ENCODE measurements at regions not wholly inside any gene's neighbourhood (a gene's known extent, or its start where the extent isn't known, plus 50 kb on each side); places are given as distances from the start of the nearest gene placed in this dataset.
A peak's percentile ranks its signal among the peaks of the same experiment; 100 is the strongest.

- no peak for DNase-seq
Measured at GRCh38 chr6:6376845-6377244, 56.4 kb upstream of the F13A1 start.

- no peak for DNase-seq
Measured at GRCh38 chr6:6377621-6378020, 57.2 kb upstream of the F13A1 start.

DNA sequence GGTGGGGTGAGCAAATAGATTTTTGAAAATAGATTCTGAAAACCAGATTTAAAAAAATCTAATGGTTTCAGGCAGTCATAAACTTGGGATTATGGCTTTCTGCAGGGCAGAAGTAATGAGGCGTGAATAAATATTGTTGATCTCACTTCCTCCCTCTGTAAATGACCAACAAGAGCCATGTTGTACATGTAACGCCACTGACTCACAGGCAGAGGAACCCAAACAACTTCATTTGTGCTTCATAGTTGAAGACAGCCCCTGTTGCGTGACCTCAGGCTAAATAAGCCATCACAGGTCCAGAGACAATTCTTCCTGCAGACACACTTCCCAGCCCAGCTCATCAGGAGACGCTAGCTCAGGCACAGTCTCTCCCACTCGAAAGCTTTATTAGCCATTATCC is 59.1 kb upstream of the F13A1 start:
- peak; percentile 8 for DNase-seq

- DNase-seq: no peak
Measured at GRCh38 chr6:6384520-6384919, 64.1 kb upstream of the F13A1 start.

DNA sequence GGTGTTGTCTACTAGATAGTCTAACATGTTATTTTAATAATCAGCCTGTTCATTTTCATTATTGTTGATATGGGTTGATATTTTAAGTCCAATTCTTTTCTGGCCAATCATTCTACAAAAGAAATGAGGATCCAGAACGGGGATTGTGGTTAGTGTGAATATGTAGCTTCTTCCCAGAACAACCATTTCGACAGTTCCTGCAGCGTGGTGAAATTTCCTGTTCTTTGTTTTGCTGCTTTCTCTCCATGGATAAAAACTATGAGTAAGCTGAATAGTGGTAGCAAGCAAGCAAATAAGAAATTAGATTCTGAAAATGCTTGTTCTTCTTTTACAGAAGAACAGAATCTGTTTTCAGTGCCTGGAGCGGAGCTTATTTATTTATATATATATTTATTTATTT is 65.5 kb upstream of the F13A1 start:
- DNase-seq: no peak

DNA sequence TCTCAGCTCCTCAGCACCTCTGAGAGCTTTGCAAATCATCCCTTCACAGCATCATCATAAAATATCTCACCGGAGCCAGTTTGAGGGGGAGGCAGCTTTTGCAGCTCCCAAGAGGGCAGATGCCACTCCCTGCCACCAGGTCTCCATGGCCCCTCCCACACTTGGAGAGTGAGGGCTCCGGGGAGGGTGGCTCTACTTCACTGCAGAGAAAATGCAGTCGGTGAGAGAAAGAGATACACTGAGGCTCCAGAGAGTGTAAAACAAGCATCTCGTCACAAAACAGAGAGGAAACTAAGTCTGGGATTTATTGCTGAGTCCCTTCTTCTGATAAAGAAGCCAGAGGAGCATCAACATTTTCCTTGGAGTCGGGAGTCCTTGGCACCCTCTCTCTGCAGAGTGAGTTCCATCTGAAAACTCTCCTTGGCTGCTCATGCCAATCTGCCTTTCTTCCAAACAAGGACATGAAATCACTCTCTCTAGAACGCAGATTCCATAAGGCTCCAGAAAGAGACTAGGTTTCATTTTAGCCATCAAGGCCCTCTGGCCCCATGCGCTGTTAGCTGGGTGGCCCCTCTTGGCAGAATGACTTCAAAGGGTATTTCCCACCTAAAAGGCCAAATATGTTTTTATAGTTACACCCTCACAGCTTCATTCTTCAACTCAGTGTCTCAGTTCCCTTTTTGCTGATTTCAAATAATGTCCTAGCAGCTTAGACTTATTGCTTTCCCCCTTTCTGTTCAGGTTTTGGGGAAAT is 70.6 kb upstream of the F13A1 start:
- no peak for DNase-seq

- no peak for DNase-seq
Measured at GRCh38 chr6:6392214-6393068, 72.0 kb upstream of the F13A1 start.

- DNase-seq: no peak
Measured at GRCh38 chr6:6393069-6393529, 72.6 kb upstream of the F13A1 start.

GRCh38 chr6:6395581-6396197 is 75.2 kb upstream of the F13A1 start:
- DNase-seq: no peak

GRCh38 chr6:6397842-6398241 is 77.4 kb upstream of the F13A1 start:
- DNase-seq: peak; percentile 17

DNA sequence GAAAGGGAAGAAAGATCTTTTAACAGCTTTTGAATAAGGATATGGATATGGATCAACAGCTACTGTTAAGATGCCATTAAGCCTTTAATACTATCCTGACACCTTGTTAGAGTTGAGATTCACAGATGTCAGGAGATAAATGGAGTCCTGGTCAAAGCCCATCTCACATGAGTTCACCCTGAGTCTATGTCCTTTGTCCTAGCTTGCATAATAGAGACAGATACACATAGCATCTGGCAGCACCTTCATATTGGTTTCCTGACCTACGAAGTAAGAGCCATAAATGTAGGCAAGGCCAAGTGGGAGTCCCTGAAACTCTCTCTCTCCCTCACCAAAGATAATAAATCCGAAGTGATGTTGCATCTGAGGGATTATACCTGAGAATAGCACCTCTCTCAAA is 79.1 kb upstream of the F13A1 start:
- no peak for DNase-seq

DNA sequence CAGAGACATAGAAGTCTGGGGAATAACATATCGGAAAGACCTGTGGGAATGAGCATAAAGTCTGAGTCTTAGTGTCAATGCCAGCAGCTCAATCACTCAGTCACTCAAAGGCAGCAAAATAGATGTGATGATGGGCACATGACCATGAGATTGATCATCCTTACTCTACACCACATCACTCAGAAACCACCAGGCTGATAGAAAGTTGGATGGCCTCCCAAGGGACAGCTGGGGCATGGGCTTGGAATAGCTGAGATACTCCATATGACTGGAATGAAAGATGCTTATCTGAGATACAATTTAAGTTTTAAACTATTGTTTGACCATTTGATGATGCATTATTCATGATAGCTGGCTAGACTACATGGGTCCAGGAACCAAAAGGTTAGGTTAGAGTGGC is 80.9 kb upstream of the F13A1 start:
- no peak for DNase-seq

DNA sequence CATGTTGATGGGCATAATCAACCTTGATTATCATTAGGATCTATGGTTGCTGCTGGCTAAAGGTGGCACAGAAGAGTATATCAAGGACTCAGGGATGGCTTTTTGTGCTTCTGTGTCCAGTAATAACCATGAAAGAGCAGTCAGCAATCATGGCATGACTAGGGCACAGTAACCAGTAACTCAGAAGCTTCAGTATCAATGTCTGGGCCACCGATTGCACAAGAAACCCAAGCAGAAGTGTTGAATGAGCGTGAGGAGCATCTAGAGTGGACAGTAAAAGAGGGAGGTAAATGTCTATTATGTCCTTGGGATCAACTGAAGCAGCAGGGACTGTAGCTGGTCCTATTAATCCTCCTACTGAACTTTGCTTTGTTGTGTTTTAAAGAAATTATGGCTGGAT is 81.5 kb upstream of the F13A1 start:
- no peak for DNase-seq

GRCh38 chr6:6402591-6402990 is 82.1 kb upstream of the F13A1 start:
- no peak for DNase-seq

DNA sequence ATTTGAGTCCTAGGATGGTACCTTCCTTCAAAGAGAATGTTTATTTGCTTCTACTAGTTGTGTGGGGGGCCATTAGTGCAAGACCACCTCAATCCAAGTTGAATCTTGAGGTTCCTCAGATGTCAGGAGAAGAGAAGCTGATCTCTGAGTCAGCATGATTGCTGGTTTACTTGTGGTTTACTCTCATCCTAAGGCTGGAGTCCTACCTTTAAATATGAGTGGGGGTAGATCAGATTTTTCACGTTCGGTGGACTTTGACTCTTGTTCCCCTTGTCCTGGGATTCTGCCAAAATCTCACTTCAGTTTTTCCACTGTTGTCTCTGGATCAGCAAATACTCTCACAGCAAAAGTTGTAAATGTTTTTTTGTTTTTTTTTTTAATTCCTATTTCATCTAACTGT is 84.6 kb upstream of the F13A1 start:
- DNase-seq: no peak

DNA sequence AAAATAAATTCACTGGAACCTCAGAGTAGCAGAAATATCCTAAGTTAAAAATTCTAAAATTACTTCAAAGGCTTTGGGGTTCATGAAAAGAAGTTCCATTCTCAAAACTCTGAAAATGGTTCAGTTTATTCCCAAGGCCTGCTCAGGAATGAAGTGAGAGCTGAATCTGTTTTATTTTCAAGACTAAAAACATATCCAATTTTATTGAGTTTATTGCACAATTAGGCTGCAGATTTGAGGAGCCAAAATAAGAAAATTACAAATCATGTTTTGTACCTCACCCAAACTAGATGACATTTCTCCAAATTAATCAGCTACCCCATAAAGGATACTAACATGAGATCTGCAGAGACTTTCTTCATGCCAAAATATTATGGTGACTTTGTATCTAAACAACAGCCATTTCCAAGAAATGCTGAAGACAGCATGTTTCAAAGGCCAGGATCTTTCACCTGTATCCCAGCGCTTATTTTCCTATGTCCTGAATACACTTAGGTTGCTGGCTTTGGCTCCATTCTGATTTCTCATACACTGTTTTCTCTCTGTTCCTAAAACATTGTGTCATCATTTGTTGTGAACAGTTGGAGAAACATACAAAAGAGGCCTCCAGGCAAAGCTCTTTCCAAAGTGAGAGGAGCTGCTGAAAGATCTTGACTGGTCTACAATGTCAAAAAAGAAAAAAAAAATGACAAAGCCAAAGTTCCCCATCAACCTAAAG is 85.7 kb upstream of the F13A1 start:
- DNase-seq: no peak

GRCh38 chr6:6406715-6407070 is 86.2 kb upstream of the F13A1 start:
- DNase-seq: no peak

DNA sequence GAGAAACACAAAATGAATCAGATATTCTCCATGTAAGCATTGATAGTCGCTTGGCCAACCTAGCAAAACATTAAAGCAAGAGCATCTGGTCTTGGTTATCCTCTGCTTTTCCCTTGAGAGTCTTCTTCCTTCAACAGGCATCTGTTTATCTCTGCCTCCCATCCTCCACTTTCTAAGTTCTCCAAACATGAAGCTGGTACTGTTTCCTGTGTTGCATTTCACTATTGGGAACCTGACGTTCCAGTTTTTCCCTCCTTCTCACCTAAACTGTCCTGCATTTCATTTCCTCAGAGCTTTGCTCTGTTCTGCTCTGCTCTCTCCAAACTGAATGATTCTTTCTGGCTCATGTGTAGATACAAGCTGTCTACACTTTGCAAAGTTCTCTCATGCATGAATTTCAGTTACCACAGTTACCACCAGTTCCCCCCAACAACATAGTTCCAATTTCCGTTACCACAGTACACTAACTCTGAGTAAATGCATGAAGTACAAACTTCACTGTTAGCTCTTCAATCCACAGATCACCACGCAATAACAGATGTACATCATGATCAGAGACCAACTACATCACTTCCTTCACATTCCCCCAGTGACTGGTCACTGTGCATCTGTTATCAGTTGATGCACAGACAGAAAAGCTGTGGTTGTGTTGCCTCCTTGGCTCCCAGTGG is 86.7 kb upstream of the F13A1 start:
- DNase-seq: peak; percentile 65

GRCh38 chr6:6409397-6410030 is 89.1 kb upstream of the F13A1 start:
- no peak for DNase-seq

- DNase-seq: no peak
Measured at GRCh38 chr6:6411115-6411514, 90.7 kb upstream of the F13A1 start.

- no peak for DNase-seq
Measured at GRCh38 chr6:6412221-6412620, 91.8 kb upstream of the F13A1 start.

DNA sequence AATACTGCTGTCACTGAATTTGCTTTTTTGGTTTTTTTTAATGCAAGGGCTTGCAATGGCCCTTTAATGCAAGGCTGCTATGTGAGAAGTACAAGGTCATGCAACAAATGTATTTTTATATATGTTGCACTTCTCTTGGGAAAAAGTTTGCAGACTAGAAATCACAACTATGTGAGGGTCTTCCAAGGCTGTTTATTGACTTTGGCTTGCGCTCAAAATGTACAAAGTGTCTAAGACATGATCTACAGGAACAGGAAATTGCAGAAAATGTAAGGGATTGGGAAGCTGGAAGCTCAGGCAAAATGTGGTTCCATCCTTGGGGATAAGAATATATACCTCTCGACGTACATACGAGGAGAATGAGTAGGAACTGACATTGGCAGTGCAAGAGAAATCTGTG is 92.2 kb upstream of the F13A1 start:
- no peak for DNase-seq

All from fibroblast of skin of abdomen (primary cell).